ENCODE measurements at regions not wholly inside any gene's neighbourhood (a gene's known extent, or its start where the extent isn't known, plus 50 kb on each side); places are given as distances from the start of the nearest gene placed in this dataset.

GRCh38 chr13:106374631-106375030 lies 160.8 kb downstream of the EFNB2 start:
- TF ChIP-seq, protein P1, sequence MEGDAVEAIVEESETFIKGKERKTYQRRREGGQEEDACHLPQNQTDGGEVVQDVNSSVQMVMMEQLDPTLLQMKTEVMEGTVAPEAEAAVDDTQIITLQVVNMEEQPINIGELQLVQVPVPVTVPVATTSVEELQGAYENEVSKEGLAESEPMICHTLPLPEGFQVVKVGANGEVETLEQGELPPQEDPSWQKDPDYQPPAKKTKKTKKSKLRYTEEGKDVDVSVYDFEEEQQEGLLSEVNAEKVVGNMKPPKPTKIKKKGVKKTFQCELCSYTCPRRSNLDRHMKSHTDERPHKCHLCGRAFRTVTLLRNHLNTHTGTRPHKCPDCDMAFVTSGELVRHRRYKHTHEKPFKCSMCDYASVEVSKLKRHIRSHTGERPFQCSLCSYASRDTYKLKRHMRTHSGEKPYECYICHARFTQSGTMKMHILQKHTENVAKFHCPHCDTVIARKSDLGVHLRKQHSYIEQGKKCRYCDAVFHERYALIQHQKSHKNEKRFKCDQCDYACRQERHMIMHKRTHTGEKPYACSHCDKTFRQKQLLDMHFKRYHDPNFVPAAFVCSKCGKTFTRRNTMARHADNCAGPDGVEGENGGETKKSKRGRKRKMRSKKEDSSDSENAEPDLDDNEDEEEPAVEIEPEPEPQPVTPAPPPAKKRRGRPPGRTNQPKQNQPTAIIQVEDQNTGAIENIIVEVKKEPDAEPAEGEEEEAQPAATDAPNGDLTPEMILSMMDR (IDR thresholded peaks at IDR 0.05), result no peak

DNA sequence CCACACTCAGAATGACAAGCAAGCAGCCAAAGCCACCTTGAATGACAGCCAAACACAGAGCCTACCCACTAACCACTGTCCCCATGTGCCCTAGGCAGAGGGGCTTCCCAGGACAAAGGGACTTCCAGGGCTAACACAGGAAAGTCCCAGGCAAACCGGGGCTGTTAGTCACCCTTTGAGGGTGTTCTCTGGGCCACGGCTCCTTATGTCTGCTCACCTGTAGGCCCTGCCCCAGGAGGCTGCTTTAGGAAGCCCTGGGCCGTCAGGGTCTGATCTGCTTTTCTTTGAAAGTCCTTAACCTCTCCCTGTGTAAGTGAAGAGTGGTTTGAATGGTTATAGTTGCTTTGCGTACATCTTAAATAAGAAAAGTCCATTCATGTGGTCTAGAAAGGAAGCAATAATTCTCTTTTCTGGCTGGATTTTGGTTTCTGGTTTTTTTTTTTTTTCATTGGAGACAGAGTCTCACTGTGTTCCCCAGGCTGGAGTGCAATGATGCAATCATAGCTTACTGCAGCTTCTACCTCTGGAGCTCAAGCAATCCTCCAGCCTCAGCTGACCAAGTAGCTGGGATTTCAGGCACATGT lies 161.4 kb downstream of the EFNB2 start:
- TF ChIP-seq, protein P1 (IDR thresholded peaks at IDR 0.05), result no peak

DNA sequence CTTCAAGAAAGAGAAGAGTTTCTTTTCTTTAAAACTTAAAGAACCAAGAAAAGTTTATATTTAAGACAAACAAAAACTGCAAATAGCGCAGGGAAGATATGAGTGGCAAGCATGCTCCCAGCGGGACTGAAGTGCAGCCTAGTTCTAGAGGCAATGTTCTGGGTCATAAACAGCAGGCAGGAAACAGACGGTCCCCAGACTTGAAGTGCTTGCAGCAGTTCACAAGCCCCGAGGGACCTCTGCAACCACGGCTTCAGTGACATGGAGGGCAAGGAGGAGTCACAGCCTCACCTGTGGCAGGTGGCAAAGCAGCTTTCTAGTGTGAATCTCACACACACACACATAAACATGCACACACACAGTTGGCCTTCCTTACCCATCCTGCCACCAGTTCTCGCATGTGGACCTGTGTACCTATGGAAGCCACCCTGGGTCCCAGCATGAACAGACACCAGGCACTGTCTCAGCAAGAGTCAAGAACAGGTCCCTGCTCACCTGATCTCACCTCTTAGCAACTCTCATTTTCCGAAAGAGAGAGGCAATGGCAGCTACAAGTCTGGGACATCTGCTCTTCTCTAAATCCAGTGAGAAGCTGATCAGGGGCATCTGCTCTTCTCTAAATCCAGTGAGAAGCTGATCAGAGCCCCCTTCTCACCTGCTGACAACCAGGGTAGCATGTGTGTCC lies 162.0 kb downstream of the EFNB2 start:
- TF ChIP-seq, protein P1 (IDR thresholded peaks at IDR 0.05), result no peak

- TF ChIP-seq, protein P1 (IDR thresholded peaks at IDR 0.05), result no peak
Measured at GRCh38 chr13:106372199-106373155, 163.0 kb downstream of the EFNB2 start.

DNA sequence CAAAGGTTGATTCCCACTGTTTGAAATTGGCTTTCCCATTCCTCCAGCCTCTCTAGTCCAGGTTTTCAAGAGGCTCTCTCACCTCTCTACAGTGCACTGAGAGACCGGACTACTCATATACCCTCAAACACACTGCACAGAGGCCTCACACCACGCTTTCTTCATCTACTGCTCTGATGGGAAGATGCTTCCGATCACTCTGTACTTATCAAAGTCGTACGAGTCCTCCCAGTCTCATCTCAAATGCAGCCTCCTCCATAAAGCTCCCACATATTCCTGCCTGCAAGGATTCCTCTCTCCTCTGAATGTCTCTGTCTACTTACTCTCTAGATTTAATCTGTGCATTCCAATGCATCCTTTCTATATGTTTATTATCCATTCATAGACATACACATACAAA lies 164.4 kb downstream of the EFNB2 start:
- TF ChIP-seq, protein P1 (IDR thresholded peaks at IDR 0.05), result no peak

DNA sequence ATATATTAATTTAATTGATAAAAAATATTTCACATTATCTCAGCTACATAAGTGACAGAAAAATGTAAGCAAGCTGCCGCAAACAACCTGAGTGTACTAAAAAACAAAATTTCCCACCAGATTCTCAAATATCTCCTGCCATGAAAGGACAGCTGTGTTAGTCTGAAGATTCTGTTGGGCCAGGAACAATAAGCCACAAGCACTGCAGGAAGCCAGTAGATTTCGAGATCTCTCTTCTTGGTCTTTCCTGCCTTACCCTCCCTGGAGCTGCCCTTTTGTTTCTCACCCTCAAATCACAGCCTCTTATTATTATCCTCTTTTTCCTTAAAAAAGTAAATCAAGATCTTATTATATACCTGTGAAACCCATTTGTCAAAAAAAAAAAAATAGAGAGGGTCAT lies 165.6 kb downstream of the EFNB2 start:
- TF ChIP-seq, protein P1 (IDR thresholded peaks at IDR 0.05), result no peak

DNA sequence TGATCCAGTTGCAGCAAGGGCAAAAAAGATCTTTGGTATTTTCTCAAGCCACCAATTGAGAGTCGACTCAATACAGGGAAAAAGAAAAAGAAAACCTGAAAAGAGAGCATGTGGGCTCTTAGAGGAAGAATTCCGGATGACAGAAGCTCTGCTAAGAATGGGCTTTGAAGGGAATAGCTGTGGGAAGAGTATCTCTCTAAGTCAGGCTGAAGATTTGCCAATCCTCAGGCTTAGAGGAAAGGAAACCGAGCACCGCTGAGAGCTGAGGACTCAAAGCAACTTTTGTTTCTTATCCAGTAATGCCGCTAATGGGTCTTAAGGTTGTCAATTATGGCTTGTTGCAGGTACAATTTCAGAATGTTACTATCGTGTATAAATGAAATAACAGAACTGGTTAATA lies 166.4 kb downstream of the EFNB2 start:
- TF ChIP-seq, protein P1 (IDR thresholded peaks at IDR 0.05), result no peak
